ENCODE measurements at regions not wholly inside any gene's neighbourhood (a gene's known extent, or its start where the extent isn't known, plus 50 kb on each side); places are given as distances from the start of the nearest gene placed in this dataset.

DNA sequence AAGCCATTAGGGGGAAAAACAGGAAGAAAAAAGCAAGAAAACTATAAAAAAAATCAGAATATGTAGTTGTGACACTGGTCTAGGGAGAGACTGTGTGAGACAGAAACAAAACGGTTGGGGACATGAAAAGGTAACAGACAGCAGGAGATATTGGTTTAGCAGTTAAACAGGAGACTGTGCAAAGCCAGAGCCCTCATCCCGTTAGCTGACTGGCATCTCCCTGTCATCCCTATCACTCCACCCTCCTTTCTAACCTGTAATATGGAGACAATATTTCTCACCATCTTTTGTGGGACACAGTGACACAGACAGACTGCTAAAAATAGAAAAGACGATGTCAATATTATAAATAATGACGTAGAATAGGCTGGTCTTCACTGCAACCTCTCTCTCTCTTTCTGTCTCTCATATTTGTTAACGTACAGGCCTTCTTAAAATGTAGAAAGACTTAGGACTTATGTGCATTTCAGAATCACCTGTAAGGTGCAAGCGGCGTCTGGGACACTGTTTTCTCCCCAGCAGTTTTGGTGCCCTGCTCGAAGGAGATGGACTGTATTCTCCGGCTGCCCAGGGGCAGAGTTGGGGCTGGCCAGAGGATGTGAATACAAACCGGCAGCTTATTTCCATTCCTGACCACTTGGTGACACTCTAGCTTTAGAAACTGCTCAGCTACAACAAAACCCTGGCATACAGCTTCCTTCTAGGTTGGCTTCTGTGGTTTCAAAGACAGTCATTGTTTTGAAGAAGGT is 190.6 kb downstream of the MAT2B start:
- TF ChIP-seq, protein P1, sequence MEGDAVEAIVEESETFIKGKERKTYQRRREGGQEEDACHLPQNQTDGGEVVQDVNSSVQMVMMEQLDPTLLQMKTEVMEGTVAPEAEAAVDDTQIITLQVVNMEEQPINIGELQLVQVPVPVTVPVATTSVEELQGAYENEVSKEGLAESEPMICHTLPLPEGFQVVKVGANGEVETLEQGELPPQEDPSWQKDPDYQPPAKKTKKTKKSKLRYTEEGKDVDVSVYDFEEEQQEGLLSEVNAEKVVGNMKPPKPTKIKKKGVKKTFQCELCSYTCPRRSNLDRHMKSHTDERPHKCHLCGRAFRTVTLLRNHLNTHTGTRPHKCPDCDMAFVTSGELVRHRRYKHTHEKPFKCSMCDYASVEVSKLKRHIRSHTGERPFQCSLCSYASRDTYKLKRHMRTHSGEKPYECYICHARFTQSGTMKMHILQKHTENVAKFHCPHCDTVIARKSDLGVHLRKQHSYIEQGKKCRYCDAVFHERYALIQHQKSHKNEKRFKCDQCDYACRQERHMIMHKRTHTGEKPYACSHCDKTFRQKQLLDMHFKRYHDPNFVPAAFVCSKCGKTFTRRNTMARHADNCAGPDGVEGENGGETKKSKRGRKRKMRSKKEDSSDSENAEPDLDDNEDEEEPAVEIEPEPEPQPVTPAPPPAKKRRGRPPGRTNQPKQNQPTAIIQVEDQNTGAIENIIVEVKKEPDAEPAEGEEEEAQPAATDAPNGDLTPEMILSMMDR (IDR thresholded peaks at IDR 0.05; ENCODE audit: low read depth, low read length) = peak; percentile 66
- DNase-seq (ENCODE audit: extremely low read depth, low read depth) = peak; percentile 31

DNA sequence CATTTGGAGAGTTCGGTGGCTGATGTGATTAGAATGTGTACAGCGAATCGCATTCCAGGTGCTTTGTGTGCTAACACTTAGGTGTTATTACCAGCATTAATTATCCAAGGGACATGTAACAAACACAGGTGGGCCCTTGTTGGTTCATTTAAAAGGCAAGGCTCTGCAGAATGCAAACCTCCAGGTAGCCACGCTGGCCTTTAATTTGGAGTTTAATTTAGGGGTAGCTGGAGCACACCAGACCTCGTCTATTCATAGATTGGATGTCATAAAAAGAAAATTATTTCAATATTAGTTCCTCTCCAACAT is 191.1 kb downstream of the MAT2B start:
- TF ChIP-seq, protein P1 (IDR thresholded peaks at IDR 0.05; ENCODE audit: low read depth, low read length) = no peak
- no peak for DNase-seq (ENCODE audit: extremely low read depth, low read depth)

DNA sequence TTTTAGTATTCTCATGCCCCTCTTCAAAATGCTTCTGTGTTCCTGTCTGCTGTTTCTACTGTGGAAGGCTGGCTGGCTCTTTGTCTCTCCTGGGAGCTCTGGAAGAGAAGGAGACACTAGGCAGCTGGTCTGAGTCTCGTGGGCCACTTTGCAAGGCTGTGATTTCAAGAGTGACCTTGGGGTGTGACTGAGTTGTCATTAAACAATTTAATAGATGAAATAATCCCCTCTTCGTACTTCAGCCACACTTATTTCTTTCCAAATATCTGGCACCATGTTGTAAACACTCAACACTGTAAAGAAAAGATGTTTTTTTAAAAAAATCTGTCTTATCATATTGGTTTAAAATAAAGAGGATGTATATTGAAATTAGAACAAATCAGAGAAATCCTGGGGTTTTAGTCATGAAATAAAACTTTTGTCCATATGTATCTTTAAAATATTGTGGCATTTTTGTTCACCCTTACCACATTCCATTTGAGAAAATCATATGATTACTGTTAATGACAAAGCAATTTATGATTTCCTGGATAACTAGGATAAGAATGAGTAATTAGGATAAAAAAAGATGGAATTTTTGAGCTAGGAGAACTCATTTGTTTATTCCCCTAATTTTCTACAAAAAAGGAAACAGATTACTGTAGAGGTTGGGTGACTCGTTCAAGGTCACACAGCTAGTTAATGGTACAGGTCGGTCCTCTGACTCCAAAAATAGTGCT is 200.8 kb downstream of the MAT2B start:
- TF ChIP-seq, protein P1 (IDR thresholded peaks at IDR 0.05; ENCODE audit: low read depth, low read length) = no peak
- DNase-seq (ENCODE audit: extremely low read depth, low read depth) = no peak

DNA sequence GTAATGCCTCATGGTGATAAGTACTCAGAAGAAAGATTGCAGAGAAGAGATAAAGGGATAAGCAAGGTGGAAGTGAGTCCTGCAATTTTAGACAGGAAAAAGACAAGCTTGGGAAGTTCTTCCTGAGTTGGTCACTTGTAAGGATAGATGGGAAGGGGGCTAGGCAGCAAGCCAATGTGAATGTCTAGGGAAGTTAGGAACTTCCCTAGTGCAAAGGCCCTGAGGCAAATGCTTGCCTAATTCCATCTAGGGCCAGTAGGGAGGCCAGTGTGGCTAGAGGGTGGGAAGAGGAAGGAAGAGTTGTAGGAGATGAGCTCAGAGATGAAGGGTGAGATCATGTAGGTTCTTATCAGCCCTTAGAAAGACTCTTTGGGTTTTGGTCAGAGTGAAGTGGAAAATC is 206.6 kb downstream of the MAT2B start:
- no peak for DNase-seq (ENCODE audit: extremely low read depth, low read depth)
- TF ChIP-seq, protein P1 (IDR thresholded peaks at IDR 0.05; ENCODE audit: low read depth, low read length) = no peak

DNA sequence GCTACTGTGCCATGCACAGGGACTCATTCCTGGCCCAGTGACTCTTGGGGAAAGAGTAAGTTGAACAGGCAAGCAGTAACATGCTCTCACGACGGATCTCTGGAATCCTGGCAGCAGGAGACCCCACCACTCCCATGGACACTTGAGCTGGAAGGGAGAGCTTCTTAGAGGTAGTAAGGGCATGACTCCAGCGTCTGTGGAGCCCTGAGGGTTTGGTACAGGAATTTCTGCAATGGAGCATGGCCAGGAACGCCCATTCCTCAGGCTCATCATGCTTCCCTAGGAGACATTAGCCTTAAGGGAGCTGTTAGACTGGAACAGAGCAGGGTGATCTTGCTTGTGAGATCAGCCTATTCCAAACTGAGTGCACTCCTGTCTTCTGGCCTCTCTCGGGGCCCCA is 212.9 kb downstream of the MAT2B start:
- TF ChIP-seq, protein P1 (IDR thresholded peaks at IDR 0.05; ENCODE audit: low read depth, low read length) = no peak
- DNase-seq (ENCODE audit: extremely low read depth, low read depth) = no peak

DNA sequence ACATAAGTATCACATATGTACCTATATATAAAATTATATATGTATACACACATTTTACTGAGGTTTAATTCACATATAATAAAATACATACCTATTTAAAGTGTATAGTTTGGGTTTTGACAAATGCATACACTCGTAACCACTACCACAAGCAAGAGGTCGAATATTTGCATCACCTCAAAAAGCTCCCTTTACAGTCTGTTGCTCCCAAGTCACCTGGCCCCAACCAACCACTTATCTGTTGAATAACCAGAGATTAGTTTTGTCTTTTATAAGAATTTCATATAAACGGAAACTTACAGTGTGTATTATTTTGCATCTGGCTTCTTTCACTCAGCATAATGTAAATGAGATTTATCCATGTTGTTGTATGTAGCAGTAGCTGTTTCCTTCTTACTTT is 218.9 kb downstream of the MAT2B start:
- TF ChIP-seq, protein P1 (IDR thresholded peaks at IDR 0.05; ENCODE audit: low read depth, low read length) = no peak
- no peak for DNase-seq (ENCODE audit: extremely low read depth, low read depth)

DNA sequence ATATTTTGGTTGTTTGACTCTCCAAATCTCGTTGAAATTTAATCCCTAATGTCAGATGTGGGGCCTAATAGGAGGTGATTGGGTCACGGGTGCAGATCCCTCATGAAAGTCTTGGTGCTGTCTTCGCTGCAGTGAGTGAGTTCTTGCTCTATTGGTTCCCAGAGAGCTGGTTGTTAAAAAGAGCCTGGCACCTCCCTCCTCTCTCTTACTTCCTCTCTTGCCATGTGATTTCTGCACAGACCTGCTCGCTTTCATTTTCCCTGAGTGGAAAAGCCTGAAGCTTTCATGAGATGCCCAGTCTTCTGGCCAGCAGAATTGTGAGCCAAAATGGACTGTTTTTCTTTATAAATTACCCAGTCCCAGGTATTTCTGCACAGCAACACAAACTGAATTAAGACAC is 221.6 kb downstream of the MAT2B start:
- no peak for DNase-seq (ENCODE audit: extremely low read depth, low read depth)
- TF ChIP-seq, protein P1 (IDR thresholded peaks at IDR 0.05; ENCODE audit: low read depth, low read length) = no peak
